HG03045 (cell line): ENCODE measurements at regions not wholly inside any gene's neighbourhood (a gene's known extent, or its start where the extent isn't known, plus 50 kb on each side); places are given as distances from the start of the nearest gene placed in this dataset.
"Not testable (repeated sequence)": the region's sequence is repeated elsewhere in the genome, so short reads cannot be mapped to it uniquely, and the experiment has no call there.

ENCODE experiments used
- ATAC-seq: cut with Tn5 transposase; IDR thresholded peaks from one replicate; pipeline ENCODE4 v1.9.1; 2021; ENCODE audit warnings: mild to moderate bottlenecking, moderate library complexity; ENCODE audit not compliant: unreplicated experiment

DNA sequence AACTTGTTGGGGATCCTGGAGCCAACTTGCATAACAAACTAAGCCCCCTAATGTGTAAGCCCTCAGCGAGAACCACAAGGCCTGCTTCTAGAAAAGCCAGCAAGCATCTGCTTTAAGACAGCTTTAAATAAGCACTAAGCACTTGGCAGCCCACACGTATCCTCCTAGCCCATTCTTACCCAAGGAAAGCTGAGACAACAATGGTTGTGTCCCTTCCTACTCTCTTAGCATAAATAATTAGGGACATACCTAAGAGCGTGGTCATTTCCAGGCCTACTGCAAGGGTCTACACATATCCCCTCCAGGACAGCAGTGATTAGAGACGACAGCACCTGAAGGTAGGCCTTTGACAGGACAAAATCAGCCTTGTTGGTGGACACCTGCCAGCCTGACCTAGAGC is 322.8 kb upstream of the PPARGC1A start:
- ATAC-seq, result no peak

DNA sequence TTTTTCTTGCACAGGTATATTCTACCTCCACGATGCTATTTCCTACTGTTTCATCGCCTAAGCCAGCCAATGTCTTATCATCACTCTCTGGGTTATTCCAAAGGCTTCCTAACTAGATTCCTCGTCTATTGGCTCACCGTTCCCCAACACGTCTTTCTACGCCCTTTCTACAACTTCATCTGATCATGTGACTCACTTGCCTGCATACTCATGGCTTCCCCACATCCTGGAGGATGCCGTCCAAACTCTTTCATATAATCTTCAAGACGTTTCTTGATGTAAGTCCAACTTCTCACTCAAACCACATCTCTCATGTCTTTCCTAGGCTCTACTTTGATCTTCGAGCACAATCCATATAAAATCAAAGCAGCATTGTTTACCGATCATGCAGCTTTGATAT is 322.0 kb upstream of the PPARGC1A start:
- ATAC-seq, result no peak

DNA sequence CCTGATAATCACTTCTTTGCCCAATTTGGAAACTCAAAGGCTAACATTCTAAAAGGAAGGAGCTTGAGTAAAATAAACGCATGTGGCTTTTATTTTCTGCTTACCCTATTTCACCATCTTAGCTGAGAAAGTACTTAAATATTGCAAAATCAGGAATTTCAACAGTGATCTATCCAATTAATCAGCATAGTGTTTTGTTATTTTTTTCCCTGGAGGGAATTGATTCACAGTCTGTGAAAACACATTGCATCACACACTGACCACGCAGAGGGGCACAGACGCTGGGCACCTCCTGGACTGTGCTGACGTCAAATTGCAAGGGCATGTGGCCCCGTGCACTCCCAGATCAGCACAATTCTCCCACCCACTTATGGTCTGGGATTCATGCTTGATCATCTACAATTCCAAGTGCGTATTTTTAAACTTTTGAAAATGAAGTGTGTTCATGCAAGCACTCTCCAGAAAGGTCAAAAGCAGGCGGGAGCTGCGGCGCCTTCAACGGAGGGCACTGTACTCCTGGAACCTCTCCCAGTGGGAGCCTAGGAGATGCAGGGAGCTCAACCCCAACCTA is 320.6 kb upstream of the PPARGC1A start:
- no peak for ATAC-seq

DNA sequence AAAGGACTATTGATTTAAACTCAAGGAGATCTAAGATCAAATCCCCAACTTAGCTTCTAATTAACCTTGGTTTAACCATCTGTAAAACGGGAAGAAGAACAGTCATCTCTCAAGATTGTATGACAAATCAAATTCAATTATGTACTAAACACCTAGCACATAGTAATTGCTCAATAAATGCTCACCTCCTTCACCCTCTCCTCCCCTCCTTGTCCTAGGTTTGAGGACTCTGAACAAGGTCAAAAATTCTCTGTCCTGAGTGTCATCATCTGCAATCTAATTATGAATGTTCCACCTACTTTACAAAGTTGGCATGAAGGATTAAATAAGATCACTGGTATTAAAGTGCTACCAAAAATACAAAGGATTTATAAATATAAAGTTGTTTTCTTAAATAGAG is 320.1 kb upstream of the PPARGC1A start:
- no peak for ATAC-seq

DNA sequence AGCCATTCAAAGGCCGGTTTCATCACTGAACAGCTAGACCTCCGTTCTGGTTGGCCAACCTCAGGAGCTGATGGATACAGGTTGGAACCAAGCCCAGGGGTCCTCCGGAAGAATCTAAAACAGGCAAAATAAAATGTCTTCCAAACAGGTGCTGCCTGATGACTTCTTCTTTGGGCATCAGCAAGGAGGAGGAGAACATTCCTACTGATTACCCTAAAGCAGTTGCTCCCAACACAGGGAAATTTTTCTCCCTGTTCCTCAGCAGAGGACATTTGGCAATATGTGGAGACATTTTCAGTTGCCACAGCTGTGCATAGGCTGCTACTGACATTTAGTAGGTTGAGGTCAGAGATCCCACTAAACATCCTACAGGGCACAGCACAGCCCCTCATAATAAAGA is 319.3 kb upstream of the PPARGC1A start:
- ATAC-seq, result no peak

DNA sequence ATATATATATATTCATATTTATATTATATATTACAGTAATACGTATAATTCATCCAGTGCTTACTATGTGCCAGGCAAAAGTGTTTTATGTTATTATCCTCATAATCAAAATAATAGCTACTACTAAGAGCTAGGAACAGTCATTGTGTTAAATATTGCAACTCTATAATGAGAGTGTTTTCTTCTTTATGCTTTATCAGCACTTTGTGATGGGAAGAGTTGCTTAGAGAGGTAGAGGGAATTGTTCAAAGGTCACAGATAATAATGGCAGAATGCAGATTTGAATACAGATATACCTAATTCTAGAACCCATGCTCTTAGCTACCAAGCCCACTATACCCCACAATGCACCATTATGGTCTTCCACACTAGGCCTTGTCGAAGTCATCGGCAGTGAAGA is 318.8 kb upstream of the PPARGC1A start:
- no peak for ATAC-seq

DNA sequence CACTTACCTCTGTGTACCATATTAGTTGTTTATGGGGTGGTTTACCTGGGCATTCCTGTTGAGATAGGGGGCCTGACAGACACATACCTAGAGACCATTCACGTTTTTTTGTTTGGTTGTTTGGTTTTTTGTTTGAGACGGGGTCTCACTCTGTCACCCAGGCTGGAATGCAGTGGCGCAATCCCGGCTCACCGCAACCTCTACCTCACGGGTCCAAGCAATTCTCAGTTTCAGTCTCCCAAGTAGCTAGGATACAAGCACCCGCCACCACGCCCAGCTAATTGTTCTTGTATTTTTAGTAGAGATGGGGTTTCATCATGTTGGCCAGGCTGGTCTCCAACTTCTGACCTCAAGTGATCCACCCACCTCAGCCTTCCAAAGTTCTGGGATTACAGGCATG is 314.9 kb upstream of the PPARGC1A start:
- ATAC-seq, result not testable (repeated sequence)

DNA sequence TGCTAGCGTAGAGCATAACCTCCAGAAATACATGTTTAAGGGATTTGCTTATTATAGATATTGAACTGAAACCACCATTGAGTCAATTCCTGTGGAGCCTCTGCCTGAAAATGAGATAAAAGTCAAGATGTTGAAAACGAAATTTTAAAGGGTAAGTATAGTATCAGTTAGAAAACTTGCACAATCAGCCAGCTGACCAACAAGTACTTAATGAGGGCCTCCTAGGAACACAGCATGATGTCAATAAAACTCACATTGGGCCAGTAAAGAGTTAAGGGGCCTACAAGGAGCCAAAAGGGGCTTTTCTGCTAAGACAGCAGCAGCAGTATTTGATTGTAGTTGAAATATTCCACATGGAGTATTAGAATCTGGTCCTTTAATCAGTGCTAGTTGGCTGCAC is 314.1 kb upstream of the PPARGC1A start:
- no peak for ATAC-seq

DNA sequence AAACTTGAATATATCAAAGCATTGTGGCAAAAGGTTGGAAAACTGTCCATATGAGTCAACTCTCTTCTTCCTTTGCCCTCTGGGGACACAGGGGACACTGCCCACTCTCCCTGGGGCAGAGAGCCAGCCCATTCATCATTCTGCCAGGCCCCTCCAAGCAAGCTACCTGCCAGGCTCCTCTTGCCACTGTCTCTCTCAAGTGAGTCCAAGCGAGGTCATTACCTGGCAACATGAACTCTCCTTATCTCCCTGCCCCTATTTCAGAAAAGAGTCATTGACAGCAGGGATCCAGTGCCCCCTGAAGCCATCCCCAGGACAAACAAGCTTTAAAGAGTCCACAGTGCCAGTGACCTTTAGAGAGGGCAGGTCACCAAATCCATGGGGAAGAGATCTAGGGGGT is 312.7 kb upstream of the PPARGC1A start:
- ATAC-seq, result no peak

DNA sequence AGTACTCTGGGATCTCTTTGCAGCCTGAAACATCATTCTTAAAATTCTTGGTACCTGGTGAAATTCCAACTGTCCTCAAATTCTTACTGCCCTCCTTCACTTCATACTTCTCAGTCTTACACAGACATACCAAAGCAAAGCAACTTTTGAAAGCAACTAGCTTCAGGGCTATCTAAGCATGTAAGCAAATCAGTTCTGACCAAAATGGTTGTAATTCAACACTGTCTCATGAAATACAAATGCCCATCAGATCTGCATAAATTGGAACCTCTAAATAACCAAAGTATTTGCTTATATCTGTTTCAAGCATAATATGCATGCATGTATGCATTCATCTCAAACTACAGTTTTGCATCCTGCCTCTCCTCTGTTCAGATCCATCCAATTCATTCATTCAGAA is 308.1 kb upstream of the PPARGC1A start:
- ATAC-seq, result no peak

DNA sequence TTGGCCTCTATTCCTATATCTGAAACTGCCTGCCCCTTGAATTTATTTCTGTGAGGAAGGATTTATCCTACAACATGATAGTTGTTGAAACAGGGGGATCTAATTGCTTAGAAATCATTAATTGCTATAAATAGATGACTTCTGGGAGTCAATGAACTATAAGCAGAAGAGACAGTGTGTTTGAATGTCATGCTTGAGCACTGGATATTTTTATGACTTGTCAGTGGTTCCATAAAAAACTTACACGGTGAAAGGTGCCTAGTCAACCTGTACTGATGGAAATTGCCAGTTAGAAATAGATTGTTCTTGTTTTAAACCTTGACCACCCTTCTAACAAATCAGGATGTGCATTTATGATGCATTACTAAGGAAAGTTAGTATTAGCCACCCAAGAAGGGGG is 306.9 kb upstream of the PPARGC1A start:
- no peak for ATAC-seq

DNA sequence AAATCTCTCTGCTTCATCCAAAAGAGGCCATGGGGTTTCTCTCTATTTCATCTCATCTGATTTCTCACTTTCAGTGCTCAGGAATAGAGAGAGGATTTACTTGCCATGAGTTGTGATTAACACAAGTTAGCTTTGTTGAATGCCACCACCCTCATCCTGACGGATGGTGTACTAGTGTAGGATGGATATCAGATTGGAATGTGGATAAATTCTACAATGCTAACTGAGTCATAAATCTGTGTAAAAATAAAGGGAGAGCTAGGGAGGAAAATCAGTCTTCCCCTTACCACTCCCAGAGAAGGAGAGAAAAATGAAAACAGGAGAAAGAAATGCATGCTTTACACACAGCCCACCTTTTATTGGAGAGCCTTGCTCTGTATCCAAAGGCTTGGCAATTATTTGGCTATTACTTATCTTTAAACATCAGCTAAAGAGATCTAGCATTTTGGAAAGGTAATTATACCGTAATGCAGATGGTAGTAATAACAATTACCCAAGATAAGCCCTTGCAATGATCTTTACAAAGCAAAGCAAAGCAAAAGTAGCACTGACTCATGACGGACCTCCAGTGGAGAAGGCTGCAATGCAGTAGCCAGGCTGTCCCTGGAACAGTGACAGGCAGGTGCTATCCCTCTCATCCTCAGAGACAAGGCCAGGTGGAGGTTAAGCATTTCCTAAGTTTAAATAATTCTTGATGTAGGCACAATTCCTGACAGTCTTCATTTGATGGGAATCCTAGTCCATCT is 306.3 kb upstream of the PPARGC1A start:
- no peak for ATAC-seq

DNA sequence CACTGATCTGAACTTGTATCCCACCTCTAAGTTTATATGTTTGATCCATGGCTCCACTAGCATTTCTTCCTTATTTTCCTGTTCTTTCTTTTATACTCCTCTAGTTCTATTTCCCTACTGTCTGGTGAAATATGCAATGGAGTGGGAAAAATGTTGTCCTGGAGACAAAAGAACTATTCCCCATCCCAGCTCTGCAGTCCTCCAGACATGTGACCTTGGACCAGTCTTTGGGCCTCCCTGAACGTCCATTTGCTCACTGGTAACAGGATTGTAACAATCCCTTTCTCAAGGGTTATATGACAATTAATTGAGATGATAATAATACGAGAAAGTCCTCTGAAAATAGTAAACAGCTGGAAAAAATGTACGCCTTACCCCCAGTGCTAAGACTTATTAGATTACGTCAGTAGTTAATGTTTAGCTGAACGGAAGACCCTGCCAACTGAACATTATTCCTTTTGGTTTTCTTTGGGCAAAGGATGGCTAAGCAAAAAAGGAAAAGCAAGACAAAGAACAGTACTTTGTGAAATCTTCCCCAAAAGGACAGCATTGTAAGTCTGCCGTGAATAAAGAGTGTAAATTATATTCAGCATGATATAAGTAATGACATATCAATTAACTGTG is 302.3 kb upstream of the PPARGC1A start:
- no peak for ATAC-seq

DNA sequence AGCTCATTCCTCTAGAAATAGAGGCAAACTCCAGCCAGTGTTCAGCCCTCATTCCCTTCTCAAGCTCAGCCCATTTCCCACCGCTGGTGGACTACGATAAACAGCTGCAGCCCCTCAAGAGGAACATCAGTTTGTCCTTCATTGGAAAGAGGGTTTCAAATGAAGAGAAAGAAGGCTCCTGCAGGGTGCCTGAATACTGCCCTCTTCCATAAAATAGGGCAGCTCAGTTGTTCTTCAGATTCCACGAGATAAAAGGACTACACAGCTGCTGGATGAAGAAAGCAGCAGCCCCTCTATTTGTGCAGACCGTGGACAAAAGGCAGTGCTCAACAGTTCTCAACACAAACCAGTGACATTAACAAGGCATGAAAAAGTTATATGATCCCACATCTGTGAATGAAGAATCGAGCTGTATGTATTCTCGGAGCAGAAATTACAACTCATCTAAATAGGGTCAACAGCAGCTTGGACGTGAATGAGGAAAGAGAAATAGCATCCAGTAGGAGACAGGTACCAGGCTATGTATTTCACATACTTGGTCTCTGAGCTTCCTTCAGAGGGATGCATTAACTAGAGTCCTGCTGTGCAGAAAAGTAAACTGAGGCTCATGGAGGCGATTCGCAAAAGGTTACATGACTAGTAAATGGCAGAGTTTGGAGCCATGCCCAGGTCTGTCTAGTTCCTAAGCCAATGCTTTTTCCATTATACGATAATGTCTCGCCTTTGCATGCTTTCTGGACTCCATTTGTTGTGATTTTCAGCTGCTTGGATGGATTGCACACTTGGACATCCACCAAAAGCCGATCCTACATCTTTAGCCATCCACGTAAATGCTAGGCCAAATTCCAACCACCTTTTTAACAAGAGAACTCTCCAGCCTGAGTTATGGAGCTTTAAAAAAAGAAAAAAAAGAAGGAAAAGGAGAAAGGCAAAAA is 301.2 kb upstream of the PPARGC1A start:
- no peak for ATAC-seq

DNA sequence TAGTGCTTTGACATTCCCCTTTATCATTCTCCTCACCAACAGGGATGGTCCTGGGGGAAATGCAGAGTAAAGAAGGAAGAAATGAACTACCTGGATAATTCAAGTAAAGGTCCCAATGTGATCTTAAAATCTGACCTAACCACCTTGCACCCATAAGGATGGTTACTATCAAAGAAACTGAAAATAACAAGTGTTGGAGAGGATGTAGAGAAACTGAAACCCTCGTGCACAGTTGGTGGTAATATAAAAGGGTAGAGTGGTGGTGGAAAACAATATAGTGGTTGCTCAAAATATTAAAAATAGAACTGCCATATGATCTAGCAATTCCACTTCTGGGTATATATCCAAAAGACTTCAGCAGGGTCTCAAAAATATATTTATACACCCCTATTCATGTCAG is 298.6 kb upstream of the PPARGC1A start:
- no peak for ATAC-seq

DNA sequence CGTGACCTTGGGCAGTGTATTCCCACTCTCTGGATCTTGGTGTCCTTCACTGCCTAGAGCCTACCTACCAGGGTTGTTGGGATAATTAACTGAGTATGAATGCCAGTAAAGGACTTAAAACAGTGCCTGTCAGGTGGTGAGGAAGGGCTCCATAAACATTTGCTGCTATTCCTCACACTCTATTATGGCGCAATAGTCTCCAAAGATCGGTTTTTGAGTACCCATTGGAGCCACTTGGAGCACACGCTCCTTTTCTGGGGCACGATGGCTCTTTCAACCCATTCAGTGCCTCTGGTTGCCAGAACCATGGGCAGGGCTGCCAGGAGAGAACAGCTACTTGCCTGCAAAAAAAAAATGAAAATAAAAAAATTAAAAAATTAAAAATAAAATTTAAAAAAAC is 296.6 kb upstream of the PPARGC1A start:
- no peak for ATAC-seq

DNA sequence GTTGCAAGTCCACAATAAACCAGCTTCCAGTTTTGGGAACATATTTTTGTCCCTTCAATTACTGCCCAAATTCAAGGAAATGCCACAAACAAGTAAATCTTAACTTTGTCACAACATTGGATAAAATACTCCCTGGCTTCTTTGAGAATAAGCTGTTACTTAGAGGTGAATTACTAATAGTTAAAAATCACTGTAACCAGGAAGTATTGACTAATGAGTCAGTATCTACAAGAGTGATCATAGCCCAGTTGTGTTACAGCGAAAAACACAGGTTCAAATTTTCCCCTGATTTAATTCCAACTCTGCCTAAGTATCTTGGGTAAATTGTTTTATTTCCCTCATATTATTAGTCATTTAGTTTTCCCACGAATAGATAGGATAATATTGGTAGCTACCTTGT is 291.2 kb upstream of the PPARGC1A start:
- ATAC-seq, result no peak

DNA sequence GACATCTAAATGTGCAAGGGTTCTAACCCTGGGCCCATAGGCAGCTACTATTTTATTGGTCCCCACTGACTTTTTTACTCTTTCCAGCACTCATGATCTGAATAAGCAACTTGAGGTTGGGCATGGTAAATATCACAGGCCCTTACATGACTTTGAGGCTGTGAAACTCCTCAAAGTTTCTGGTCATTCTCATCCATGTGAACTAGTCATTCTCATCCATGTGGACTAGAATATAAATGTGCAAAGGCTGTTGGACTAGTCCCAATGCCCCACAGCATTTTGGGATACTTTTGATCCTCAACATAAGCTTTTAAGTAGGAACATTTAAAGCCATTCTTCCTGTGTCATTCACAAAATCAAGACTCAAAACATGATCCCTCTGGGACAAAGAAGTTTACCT is 290.7 kb upstream of the PPARGC1A start:
- ATAC-seq, result no peak

DNA sequence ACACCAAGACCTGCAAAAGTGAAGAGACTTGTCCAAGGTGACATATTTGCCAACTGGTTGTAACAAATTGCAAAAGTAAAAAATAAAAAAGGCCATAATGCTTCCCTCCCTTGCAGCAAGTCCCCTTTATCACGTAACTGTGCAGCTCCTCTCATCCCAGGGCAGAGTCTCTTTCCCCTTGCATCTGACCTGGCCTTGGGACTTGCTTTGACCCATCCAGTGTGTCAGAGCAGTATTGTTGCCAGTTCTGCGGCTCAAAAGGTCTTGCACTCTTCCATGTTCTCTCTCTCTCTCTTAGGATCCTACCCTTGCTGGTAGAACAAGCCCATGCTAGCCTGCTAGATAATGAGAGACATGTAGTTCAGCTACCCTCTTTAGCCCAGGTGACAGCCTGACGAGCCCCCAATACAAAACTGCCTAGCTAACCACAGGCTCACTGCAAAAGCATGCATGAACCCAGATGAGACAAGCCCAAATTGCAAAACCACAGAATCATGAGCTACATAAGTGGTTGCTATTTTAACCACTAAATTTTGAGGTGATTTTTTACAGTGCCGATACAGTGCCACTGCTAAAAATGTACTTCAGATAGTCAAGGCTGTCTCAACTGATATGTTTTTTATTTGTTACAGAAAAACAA is 289.5 kb upstream of the PPARGC1A start:
- ATAC-seq, result no peak

DNA sequence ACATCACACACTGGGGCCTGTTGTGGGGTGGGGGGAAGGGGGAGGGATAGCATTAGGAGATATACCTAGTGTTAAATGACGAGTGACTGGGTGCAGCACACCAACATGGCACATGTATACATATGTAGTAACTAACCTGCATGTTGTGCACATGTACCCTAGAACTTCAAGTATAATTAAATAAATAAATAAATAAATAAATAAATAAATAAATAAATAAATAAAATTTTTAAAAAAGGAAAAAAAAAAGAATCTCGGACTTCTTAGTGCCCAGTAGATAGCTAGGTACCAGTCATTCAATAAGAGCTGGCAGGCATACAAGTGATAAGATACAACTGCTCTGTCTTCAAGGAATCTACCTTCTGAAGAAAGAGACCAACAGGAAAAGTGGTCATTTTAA is 287.6 kb upstream of the PPARGC1A start:
- not testable (repeated sequence) for ATAC-seq

DNA sequence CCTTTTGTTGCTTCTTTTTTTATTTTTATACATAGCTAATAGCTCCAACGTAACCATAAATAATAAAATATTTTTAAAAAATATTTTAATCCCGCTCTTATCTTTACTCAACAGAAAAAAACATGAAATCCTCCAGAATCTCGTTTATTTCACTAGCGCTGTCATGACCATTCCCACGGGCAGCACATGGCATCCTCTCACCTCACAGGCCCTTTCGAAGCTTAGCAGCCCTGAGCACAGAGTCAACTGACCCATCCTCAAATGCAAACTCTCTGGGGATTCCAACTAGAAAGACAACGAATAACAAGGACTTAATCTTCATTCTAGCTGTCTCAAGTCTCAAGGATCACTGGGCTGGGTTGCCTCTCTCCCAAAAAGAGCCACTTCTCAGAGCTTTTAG is 285.9 kb upstream of the PPARGC1A start:
- no peak for ATAC-seq
